ENCODE measurements at regions not wholly inside any gene's neighbourhood (a gene's known extent, or its start where the extent isn't known, plus 50 kb on each side); places are given as distances from the start of the nearest gene placed in this dataset.

DNA sequence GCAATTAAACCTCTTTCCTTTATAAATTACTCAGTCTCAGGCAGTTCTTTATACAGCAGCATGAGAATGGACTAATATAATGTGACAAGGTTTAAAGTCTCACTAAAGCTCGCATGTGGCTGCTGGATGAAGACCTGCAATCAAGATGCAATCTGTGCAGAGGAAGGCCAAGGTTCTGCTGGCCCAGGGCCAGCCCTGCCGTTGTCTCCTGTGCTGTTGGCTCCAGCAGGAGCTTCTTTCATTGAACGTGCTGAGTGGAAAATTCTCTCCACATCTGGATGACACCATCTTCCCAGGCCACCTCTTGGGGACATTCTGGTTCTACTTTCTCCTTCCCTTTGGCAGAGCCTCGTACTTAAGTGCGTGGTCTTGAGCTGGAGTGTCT is 742.2 kb downstream of the VRK1 start:
- TF ChIP-seq NFIC (IDR thresholded peaks at IDR 0.05) (no peak), EP300 (IDR thresholded peaks at IDR 0.05; ENCODE audit: borderline replicate concordance) (no peak), FOXM1 (IDR thresholded peaks at IDR 0.05; ENCODE audit: borderline replicate concordance, low read depth) (no peak)
- TF ChIP-seq, protein P1, sequence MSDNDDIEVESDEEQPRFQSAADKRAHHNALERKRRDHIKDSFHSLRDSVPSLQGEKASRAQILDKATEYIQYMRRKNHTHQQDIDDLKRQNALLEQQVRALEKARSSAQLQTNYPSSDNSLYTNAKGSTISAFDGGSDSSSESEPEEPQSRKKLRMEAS (IDR thresholded peaks at IDR 0.05), result no peak
